Progenitor cell of endocrine pancreas (in vitro differentiated cells): ENCODE measurements at regions not wholly inside any gene's neighbourhood (a gene's known extent, or its start where the extent isn't known, plus 50 kb on each side); places are given as distances from the start of the nearest gene placed in this dataset.
A peak's percentile ranks its signal among the peaks of the same experiment; 100 is the strongest.
"Not testable (repeated sequence)": the region's sequence is repeated elsewhere in the genome, so short reads cannot be mapped to it uniquely, and the experiment has no call there.

Experiments used
- DNase-seq: peaks from one replicate; pipeline ENCODE4 v3.0.0; 2021; ENCODE audit warnings: low spot score; ENCODE audit not compliant: unreplicated experiment
- H3K27ac Mint-ChIP-seq: 2 replicates; pipeline ENCODE4 v1.8.0; 2021; ENCODE audit warnings: mild to moderate bottlenecking, moderate library complexity, mixed read lengths
- H3K27me3 Mint-ChIP-seq: 2 replicates; pipeline ENCODE4 v1.8.0; 2021; ENCODE audit warnings: mixed read lengths
- H3K36me3 Mint-ChIP-seq: 2 replicates; pipeline ENCODE4 v1.8.0; 2022; ENCODE audit warnings: mixed read lengths; ENCODE audit not compliant: insufficient read depth
- H3K4me1 Mint-ChIP-seq: 2 replicates; pipeline ENCODE4 v1.8.0; 2021; ENCODE audit warnings: low read depth, mixed read lengths
- H3K4me3 Mint-ChIP-seq: 2 replicates; pipeline ENCODE4 v1.8.0; 2021; ENCODE audit warnings: low read depth, mild to moderate bottlenecking, moderate library complexity, mixed read lengths
- H3K9me3 Mint-ChIP-seq: 2 replicates; pipeline ENCODE4 v1.8.0; 2021; ENCODE audit warnings: low read depth, mixed read lengths
- TF ChIP-seq, protein P1 (sequence below): fragments of 200-600 bp; sonication (generic); IDR thresholded peaks from one replicate; pipeline ENCODE4 v1.5.0; 2021; ENCODE audit warnings: antibody characterized with exemption, mild to moderate bottlenecking; ENCODE audit not compliant: unreplicated experiment

- H3K27ac Mint-ChIP-seq: no peak overlapping the region
- TF ChIP-seq, protein P1, sequence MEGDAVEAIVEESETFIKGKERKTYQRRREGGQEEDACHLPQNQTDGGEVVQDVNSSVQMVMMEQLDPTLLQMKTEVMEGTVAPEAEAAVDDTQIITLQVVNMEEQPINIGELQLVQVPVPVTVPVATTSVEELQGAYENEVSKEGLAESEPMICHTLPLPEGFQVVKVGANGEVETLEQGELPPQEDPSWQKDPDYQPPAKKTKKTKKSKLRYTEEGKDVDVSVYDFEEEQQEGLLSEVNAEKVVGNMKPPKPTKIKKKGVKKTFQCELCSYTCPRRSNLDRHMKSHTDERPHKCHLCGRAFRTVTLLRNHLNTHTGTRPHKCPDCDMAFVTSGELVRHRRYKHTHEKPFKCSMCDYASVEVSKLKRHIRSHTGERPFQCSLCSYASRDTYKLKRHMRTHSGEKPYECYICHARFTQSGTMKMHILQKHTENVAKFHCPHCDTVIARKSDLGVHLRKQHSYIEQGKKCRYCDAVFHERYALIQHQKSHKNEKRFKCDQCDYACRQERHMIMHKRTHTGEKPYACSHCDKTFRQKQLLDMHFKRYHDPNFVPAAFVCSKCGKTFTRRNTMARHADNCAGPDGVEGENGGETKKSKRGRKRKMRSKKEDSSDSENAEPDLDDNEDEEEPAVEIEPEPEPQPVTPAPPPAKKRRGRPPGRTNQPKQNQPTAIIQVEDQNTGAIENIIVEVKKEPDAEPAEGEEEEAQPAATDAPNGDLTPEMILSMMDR: no peak
Measured at GRCh38 chr4:187903700-187904099, 91.9 kb upstream of the ZFP42 start.

DNA sequence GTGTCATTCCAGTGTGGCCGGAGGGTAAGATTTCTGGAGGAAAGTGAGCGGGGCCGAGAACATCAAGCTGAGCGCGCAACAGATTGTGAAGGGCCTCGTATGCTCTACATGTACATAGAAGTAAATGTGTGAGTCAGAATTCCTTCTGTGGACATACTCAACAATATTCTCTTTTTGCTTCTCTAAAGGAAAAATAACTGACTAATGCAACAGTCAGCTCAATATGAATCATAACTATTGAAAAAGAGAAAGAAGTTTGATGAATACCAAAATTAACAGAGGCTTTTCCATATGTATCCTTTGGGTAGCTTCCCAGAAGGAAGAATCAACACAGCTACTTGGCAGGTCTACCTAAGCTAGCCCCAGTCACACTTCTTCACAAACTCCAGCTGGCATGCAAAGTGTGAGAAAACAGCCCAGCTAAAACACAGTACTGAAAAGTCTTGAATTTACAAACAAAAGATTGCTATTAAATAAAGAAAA lies 87.5 kb upstream of the ZFP42 start:
- TF ChIP-seq, protein P1: no peak
- Mint-ChIP-seq H3K27me3 (no peaks in the 10 kb centered on the region), H3K36me3 (no peaks in the 10 kb centered on the region), H3K4me3 (no peak overlapping the region), H3K9me3 (no peaks in the 10 kb centered on the region), H3K27ac (no peak overlapping the region), H3K4me1 (peaks cover 6% of the 10 kb centered on the region)
- no peak for DNase-seq

More at GRCh38 chr4:187903700-187904099, 91.9 kb upstream of the ZFP42 start:
- Mint-ChIP-seq H3K27me3 (no peaks in the 10 kb centered on the region), H3K36me3 (no peaks in the 10 kb centered on the region), H3K9me3 (peaks cover 7% of the 10 kb centered on the region), H3K4me1 (no peaks in the 10 kb centered on the region), H3K4me3 (no peak overlapping the region)
- no peak for DNase-seq

GRCh38 chr4:187908731-187909130 lies 86.8 kb upstream of the ZFP42 start:
- TF ChIP-seq, protein P1: no peak
- H3K36me3 Mint-ChIP-seq: no peaks in the 10 kb centered on the region
- peaks cover 6% of the 10 kb centered on the region for H3K4me1 Mint-ChIP-seq
- no peaks in the 10 kb centered on the region for H3K9me3 Mint-ChIP-seq
- H3K27me3 Mint-ChIP-seq: no peaks in the 10 kb centered on the region
- H3K27ac Mint-ChIP-seq: no peak overlapping the region
- H3K4me3 Mint-ChIP-seq: no peak overlapping the region
- no peak for DNase-seq

DNA sequence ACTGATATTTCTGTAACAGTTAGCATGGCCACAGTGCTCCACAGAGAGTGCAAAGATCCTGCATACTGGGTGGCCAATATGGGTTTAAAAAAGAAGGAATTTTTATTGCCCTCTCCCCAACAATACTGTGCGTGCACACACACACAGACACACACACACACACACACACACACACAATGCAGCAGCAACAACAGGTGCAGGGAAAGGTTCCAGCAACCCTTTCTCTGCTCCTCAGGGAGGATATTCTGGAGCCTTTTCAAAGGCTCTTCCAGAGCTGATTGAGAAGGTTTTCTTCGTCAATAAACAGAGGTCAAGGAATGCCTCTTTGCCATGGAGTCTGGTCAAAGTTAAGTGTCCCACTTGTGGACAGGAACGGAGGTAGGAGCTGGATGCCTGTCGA lies 84.8 kb upstream of the ZFP42 start:
- Mint-ChIP-seq H3K4me3 (no peak overlapping the region), H3K27ac (peak overlapping the region; percentile 84), H3K9me3 (no peaks in the 10 kb centered on the region), H3K4me1 (peaks cover 6% of the 10 kb centered on the region), H3K27me3 (no peaks in the 10 kb centered on the region), H3K36me3 (no peaks in the 10 kb centered on the region)
- DNase-seq: no peak
- TF ChIP-seq, protein P1: no peak

DNA sequence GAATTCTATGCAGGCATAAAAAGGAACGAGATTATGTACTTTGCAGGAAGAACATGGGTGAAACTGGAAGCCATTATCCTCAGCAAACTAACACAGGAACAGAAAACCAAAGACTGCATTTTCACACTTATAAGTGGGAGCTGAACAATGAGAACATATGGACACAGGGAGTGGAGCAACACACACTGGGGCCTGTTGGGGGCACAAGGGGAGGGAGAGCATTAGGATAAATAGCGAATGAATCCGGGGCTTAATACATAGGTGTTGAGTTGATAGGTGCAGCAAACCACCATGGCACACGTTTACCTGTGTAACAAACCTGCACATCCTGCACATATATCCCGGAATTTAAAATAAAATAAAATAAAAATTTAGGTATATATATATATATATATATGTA lies 80.2 kb upstream of the ZFP42 start:
- not testable (repeated sequence) for H3K27ac Mint-ChIP-seq, H3K4me3 Mint-ChIP-seq

GRCh38 chr4:187919966-187920365 lies 75.6 kb upstream of the ZFP42 start:
- no peak for DNase-seq
- H3K36me3 Mint-ChIP-seq: no peaks in the 10 kb centered on the region
- H3K27me3 Mint-ChIP-seq: no peaks in the 10 kb centered on the region
- H3K4me1 Mint-ChIP-seq: peaks cover 15% of the 10 kb centered on the region
- H3K4me3 Mint-ChIP-seq: no peak overlapping the region
- TF ChIP-seq, protein P1: no peak
- no peak overlapping the region for H3K27ac Mint-ChIP-seq
- H3K9me3 Mint-ChIP-seq: peaks cover 13% of the 10 kb centered on the region

More for the DNA sequence above, 80.2 kb upstream of the ZFP42 start:
- peaks cover 19% of the 10 kb centered on the region for H3K4me1 Mint-ChIP-seq
- DNase-seq, H3K36me3 Mint-ChIP-seq, H3K9me3 Mint-ChIP-seq, H3K27me3 Mint-ChIP-seq: not testable (repeated sequence)
